ENCODE measurements at regions not wholly inside any gene's neighbourhood (a gene's known extent, or its start where the extent isn't known, plus 50 kb on each side); places are given as distances from the start of the nearest gene placed in this dataset.

GRCh38 chr12:59381106-59381505 lies 214.7 kb upstream of the SLC16A7 start:
- Mint-ChIP-seq H3K36me3 (ENCODE audit: low read depth) (peaks cover 6% of the 10 kb centered on the region), H3K4me3 (no peak overlapping the region), H3K4me1 (peaks cover 3% of the 10 kb centered on the region), H3K27ac (no peak overlapping the region), H3K9me3 (no peaks in the 10 kb centered on the region), H3K27me3 (ENCODE audit: insufficient read depth) (no peaks in the 10 kb centered on the region)
- TF ChIP-seq CTCF (conservative IDR thresholded peaks at IDR 0.05): no peak
- no peaks in the 10 kb centered on the region for H3K9me3 ChIP-seq (ENCODE audit: control insufficient read depth, low read length)
- no peak for DNase-seq
- H3K36me3 ChIP-seq (ENCODE audit: control insufficient read depth, insufficient read depth, low read length): no peaks in the 10 kb centered on the region
- no peaks in the 10 kb centered on the region for H3K27me3 ChIP-seq (ENCODE audit: control insufficient read depth, insufficient read depth, low read length, poor library complexity, severe bottlenecking)
- H3K4me3 ChIP-seq (ENCODE audit: low read length): no peak overlapping the region
- no peak overlapping the region for H3K9ac ChIP-seq (ENCODE audit: extremely low read depth, low read length, poor library complexity, severe bottlenecking)
- H3K4me1 ChIP-seq (ENCODE audit: control insufficient read depth, insufficient read depth, low read length): no peaks in the 10 kb centered on the region
- H3K27ac ChIP-seq (ENCODE audit: low read depth, low read length): no peak overlapping the region

GRCh38 chr12:59375633-59376032 lies 220.2 kb upstream of the SLC16A7 start:
- Mint-ChIP-seq H3K4me1 (peaks cover 9% of the 10 kb centered on the region), H3K27me3 (ENCODE audit: insufficient read depth) (no peaks in the 10 kb centered on the region), H3K36me3 (ENCODE audit: low read depth) (peaks cover 6% of the 10 kb centered on the region), H3K9me3 (no peaks in the 10 kb centered on the region), H3K4me3 (no peak overlapping the region), H3K27ac (no peak overlapping the region)
- no peaks in the 10 kb centered on the region for H3K4me1 ChIP-seq (ENCODE audit: control insufficient read depth, insufficient read depth, low read length)
- no peaks in the 10 kb centered on the region for H3K9me3 ChIP-seq (ENCODE audit: control insufficient read depth, low read length)
- DNase-seq: no peak
- 95 to 96% methylated on average over 3 to 4 of the region's 4 CpGs for WGBS, 2 experiments (ENCODE audit: insufficient coverage in 1 of 2, insufficient read length in 1 of 2)
- no peaks in the 10 kb centered on the region for H3K27me3 ChIP-seq (ENCODE audit: control insufficient read depth, insufficient read depth, low read length, poor library complexity, severe bottlenecking)
- H3K27ac ChIP-seq (ENCODE audit: low read depth, low read length): no peak overlapping the region
- H3K9ac ChIP-seq (ENCODE audit: extremely low read depth, low read length, poor library complexity, severe bottlenecking): no peak overlapping the region
- TF ChIP-seq CTCF (conservative IDR thresholded peaks at IDR 0.05): no peak
- no peak overlapping the region for H3K4me3 ChIP-seq (ENCODE audit: low read length)
- no peaks in the 10 kb centered on the region for H3K36me3 ChIP-seq (ENCODE audit: control insufficient read depth, insufficient read depth, low read length)

DNA sequence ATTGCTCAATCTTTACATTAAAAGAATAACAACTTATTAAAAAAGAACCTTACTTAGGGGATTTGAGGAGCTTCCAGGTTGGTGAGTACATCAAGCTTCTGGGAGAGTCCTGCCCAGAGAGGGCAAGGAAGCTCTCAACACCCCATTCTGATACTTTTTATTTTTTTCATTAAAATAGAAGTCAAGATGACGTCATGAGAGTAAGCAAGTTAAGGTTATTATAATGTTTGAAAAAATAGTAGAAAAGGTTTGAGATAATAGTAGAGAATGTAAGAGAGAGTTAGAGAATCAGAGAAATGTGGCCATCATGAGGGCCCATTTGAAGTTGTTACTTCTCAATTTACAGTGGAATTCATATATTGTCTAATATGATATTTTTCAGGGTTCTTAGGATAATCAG lies 221.0 kb upstream of the SLC16A7 start:
- Histone ChIP-seq H3K36me3 (ENCODE audit: control insufficient read depth, insufficient read depth, low read length) (no peaks in the 10 kb centered on the region), H3K9me3 (ENCODE audit: control insufficient read depth, low read length) (no peaks in the 10 kb centered on the region), H3K27me3 (ENCODE audit: control insufficient read depth, insufficient read depth, low read length, poor library complexity, severe bottlenecking) (no peaks in the 10 kb centered on the region), H3K9ac (ENCODE audit: extremely low read depth, low read length, poor library complexity, severe bottlenecking) (no peak overlapping the region), H3K4me3 (ENCODE audit: low read length) (no peak overlapping the region), H3K4me1 (ENCODE audit: control insufficient read depth, insufficient read depth, low read length) (no peaks in the 10 kb centered on the region), H3K27ac (ENCODE audit: low read depth, low read length) (no peak overlapping the region)
- no peak overlapping the region for H3K27ac Mint-ChIP-seq
- peaks cover 6% of the 10 kb centered on the region for H3K36me3 Mint-ChIP-seq (ENCODE audit: low read depth)
- H3K9me3 Mint-ChIP-seq: no peaks in the 10 kb centered on the region
- DNase-seq: no peak
- no peak overlapping the region for H3K4me3 Mint-ChIP-seq
- H3K4me1 Mint-ChIP-seq: peaks cover 13% of the 10 kb centered on the region
- WGBS, 2 experiments (ENCODE audit: insufficient coverage in 1 of 2, insufficient read length in 1 of 2): 89 to 100% methylated on average over 1 of the region's 1 CpG
- H3K27me3 Mint-ChIP-seq (ENCODE audit: insufficient read depth): no peaks in the 10 kb centered on the region
- TF ChIP-seq CTCF (conservative IDR thresholded peaks at IDR 0.05): no peak

Measured in endodermal cell (in vitro differentiated cells).